Adipocyte (in vitro differentiated cells): ENCODE measurements at regions not wholly inside any gene's neighbourhood (a gene's known extent, or its start where the extent isn't known, plus 50 kb on each side); places are given as distances from the start of the nearest gene placed in this dataset.

ENCODE experiments used
- DNase-seq: peaks from one replicate; pipeline ENCODE4 v3.0.0-alpha.2; 2015; ENCODE audit warnings: low read depth
- H3K27me3 ChIP-seq: replicated peaks from 2 replicates; pipeline ENCODE4 v1.7.0; 2013; ENCODE audit warnings: mild to moderate bottlenecking, low read length, moderate library complexity; ENCODE audit not compliant: control insufficient read depth, insufficient read depth
- H3K36me3 ChIP-seq: 2 replicates; pipeline ENCODE4 v1.7.0; 2013; ENCODE audit warnings: low read length, mild to moderate bottlenecking, moderate library complexity; ENCODE audit not compliant: control insufficient read depth, insufficient read depth, severe bottlenecking
- H3K4me1 ChIP-seq: 2 replicates; pipeline ENCODE4 v1.7.0; 2013; ENCODE audit warnings: mild to moderate bottlenecking, low read length, moderate library complexity; ENCODE audit not compliant: control insufficient read depth, insufficient read depth
- H3K4me3 ChIP-seq: 2 replicates; pipeline ENCODE4 v1.7.0; 2013; ENCODE audit warnings: mild to moderate bottlenecking, low read length, moderate library complexity
- H3K9ac ChIP-seq: 2 replicates; pipeline ENCODE4 v1.7.0; 2013; ENCODE audit warnings: mild to moderate bottlenecking, low read length, moderate library complexity
- H3K9me3 ChIP-seq: 2 replicates; pipeline ENCODE4 v1.7.0; 2013; ENCODE audit warnings: mild to moderate bottlenecking, low read length, moderate library complexity; ENCODE audit not compliant: control insufficient read depth

DNA sequence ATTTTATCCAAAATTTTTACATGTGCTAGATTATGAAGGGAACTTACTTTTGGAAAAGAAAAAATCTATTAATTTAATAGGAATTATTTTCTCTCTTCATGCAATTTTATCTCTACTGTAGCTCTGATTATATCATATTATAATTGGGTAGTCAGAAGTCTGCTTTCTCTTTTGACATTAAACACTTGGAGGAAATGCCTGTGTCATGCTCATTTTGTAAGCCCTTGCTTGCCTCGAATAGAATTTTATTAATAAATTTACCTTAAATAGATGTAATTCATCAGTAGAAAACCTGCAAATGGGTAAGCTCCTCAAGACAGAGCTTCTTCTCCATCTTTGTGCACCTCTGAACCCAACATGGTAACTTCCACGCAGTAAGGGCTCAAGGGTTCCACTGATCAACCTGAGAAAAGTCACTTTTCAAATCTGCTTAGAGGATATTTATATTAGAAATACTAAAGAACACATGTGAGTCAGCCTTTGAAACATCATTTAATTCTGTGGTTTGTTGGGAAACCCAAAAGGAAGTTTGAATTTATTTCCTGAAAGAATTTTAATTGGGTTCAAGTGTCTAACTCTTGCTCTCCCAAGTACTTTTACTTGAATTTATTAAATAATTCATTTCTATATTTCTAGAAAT, 266.0 kb downstream of the ALDH8A1 start:
- Histone ChIP-seq H3K36me3 (no peaks in the 10 kb centered on the region), H3K9me3 (no peaks in the 10 kb centered on the region), H3K27me3 (no peaks in the 10 kb centered on the region), H3K4me1 (peaks cover 12% of the 10 kb centered on the region), H3K9ac (no peak overlapping the region), H3K4me3 (no peak overlapping the region)
- peak; percentile 67 for DNase-seq

DNA sequence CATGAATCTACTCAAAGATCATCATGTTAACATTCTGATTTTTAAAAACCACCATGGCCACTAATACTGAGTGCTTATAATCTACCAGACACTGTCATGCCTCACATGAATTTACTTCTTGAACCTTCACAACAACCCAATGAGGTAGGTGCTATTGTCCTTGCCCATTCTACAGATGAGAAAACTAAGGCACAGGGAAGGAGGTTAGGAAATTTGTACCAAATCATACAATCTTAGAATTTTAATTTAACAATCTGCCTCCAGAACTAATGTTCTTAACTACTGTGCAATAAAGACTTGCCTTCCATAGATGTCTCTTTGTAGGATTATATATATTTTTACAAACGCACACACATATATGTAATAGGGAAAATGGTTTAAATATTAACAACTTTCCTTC, 269.5 kb downstream of the ALDH8A1 start:
- Histone ChIP-seq H3K9me3 (no peaks in the 10 kb centered on the region), H3K4me3 (no peak overlapping the region), H3K36me3 (no peaks in the 10 kb centered on the region), H3K4me1 (peaks cover 28% of the 10 kb centered on the region), H3K9ac (no peak overlapping the region), H3K27me3 (no peaks in the 10 kb centered on the region)
- no peak for DNase-seq

DNA sequence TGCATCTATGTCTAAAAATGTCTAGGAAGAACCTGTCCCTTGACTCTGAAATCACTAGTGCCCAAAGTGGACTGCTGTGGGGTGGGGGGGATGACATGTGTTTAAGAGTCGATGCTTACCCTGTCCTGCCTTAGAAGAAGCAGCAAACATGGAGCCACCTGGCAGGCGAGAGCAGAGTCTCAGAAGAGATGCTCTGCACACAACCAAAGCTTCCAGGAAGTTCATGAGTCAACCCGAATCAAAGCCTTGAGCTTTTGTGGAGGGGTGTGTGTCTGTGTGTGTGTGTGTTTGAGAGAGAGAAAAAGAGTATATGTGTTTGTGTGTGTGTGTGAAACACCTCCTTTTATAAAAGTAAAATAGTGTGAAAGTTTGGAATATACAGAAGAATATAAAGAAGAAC, 269.9 kb downstream of the ALDH8A1 start:
- H3K4me1 ChIP-seq: peaks cover 28% of the 10 kb centered on the region
- H3K9me3 ChIP-seq: no peaks in the 10 kb centered on the region
- H3K27me3 ChIP-seq: no peaks in the 10 kb centered on the region
- H3K36me3 ChIP-seq: no peaks in the 10 kb centered on the region
- DNase-seq: no peak
- H3K9ac ChIP-seq: no peak overlapping the region
- no peak overlapping the region for H3K4me3 ChIP-seq

DNA sequence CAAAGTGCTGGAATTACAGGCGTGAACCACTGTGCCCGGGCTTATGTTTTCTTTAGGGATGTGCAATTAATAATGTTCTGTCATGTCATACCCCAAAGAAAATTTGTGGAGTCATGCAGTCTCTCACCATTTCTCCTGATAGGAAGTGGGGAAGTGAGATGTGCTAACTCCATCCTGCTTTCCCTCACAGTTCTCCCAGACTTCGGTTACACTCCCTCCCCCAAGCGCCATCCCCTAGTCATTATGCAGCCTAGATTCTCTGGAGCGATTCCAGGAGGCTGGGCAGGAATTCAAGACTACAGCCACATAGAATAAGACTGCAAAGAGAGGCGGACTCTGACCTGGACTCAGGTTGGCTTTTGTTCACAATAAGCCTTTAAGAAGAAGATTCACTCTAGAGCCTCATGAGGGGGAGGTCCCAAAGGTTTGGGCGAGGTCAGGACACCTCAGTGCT, 271.4 kb downstream of the ALDH8A1 start:
- Histone ChIP-seq H3K36me3 (no peaks in the 10 kb centered on the region), H3K4me3 (no peak overlapping the region), H3K9ac (no peak overlapping the region), H3K27me3 (no peaks in the 10 kb centered on the region), H3K4me1 (peaks cover 19% of the 10 kb centered on the region), H3K9me3 (no peaks in the 10 kb centered on the region)
- no peak for DNase-seq

DNA sequence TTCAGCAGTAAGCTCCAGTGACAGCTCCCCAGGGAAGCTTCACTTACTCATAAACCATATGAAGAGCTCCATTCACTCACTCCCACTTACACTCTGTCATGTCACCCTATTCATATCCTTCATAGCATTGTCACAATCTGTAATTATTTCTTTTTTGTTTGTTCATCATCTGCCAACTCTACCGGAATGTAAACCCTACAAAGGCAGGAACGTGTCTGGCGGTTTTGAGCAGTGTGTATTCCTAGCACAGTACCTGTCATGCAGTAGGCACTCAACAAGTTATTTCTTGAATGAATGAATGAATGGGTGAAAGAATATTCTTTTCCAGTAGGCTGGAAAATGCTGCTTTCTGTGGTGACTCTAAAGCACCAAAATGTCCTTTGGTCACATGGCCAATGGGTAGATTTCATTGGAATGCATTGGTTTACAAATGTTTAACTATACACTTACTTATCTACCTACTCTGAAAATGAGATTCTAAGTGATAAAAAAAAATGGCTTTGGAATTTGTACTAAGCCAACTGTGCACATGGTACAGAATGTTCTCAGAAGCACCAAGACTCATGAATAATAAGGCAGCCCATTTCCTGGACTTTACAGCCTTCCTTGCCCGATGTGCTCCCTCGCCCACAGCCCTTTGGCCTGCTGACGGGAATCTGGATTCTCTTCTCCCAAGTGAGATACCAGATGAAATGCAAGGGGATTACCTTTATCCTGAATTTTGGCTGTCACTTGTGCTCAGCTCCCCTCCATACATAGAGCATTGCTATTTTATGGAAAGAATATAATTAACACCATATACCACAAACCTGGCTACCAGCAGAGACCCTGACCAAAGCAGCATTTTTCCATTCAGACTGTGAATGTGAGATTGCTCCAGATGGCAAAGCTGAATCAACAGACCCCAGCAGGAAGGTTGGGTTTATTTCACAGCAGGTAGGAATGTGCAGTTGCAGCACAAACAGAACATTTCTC, 273.3 kb downstream of the ALDH8A1 start:
- peak; percentile 17 for DNase-seq
- Histone ChIP-seq H3K9ac (no peak overlapping the region), H3K9me3 (no peaks in the 10 kb centered on the region)

DNA sequence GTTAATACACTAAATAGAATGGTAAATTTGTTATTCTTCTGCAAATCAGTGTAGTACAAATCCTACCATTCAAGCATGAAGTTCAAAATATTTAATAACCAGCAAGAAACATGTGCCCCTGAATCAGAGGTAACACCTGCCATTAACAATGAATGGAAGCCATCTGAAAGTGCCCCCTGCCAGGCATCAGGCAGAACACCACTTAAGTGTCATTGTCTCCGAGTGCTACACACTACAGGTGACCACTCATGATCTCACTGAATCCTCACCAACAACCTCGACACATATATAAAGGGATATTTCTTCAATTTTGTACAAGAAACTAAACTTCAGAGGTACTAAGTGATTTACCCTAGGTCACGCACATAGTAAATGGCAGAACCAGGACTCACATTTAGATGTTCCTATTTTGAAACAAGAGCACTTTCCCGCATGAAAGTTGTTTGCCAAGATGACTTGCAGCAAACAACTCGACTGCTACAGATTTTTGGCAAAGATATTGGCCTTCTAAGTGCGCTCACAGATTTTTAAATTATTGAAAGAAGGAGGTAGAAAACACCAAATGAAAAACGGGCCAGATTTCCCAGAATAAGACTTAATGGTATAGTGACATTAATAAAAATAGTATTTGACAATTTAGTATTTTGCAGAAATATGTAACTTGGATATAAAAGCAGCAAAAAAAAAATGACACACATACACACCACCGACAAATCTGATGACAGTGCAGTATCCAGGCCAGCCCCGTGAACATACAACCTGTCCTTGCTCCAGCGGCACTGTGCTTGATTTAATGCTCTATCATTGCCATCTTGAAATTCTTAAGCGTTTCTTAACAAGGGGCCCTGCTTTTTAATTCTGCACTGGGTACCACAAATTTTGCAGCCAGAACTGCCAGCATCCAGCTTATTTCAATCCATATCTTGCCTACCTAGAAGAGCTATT, 274.5 kb downstream of the ALDH8A1 start:
- Histone ChIP-seq H3K36me3 (no peaks in the 10 kb centered on the region), H3K27me3 (no peaks in the 10 kb centered on the region), H3K9ac (no peak overlapping the region), H3K9me3 (no peaks in the 10 kb centered on the region), H3K4me3 (no peak overlapping the region), H3K4me1 (peaks cover 19% of the 10 kb centered on the region)
- no peak for DNase-seq

More for the DNA sequence above, 273.3 kb downstream of the ALDH8A1 start:
- no peaks in the 10 kb centered on the region for H3K27me3 ChIP-seq
- peak overlapping the region; percentile 3 for H3K4me3 ChIP-seq
- no peaks in the 10 kb centered on the region for H3K36me3 ChIP-seq
- peaks cover 19% of the 10 kb centered on the region for H3K4me1 ChIP-seq

DNA sequence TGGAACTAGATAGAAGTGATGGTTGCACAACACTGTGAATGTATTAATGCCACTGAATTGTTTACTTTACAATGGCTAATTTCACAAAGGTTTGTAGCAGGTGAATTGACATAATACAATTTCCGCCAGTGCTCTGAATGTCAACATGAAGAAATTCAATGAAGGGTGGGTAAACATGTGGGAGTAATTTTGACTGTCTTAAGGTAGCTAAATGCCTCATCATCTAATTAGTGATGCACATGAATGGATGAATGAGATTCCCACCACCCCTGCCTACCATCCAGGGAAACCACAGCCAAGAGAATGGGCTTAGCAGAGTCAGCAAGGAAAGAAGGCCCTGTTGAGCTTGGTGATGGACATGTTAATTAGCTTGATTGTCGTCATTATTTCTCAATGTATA, 275.3 kb downstream of the ALDH8A1 start:
- no peak overlapping the region for H3K4me3 ChIP-seq
- H3K27me3 ChIP-seq: no peaks in the 10 kb centered on the region
- no peak overlapping the region for H3K9ac ChIP-seq
- H3K36me3 ChIP-seq: no peaks in the 10 kb centered on the region
- no peaks in the 10 kb centered on the region for H3K9me3 ChIP-seq
- no peak for DNase-seq
- H3K4me1 ChIP-seq: peaks cover 19% of the 10 kb centered on the region

DNA sequence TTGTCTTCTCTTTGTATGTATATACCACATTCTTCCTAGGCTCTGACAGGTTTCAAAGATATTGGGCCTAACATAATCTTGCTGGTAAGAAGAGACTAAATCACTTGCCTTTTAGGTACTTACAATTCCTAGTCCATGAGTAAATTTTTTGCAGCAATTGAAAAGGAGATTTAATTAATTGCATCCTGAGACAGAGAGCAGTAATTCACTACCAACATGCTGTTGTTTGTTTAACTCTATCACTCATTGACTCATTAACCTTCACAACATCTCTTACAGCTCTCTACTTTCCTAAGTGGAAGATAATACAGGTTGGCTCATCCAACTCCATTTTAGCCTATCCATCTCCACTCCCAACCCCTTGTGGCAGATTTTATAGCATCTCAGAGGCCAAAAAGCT, 280.4 kb downstream of the ALDH8A1 start:
- Histone ChIP-seq H3K27me3 (no peaks in the 10 kb centered on the region), H3K36me3 (no peaks in the 10 kb centered on the region), H3K4me1 (no peaks in the 10 kb centered on the region), H3K4me3 (no peak overlapping the region), H3K9ac (no peak overlapping the region), H3K9me3 (no peaks in the 10 kb centered on the region)
- DNase-seq: no peak

DNA sequence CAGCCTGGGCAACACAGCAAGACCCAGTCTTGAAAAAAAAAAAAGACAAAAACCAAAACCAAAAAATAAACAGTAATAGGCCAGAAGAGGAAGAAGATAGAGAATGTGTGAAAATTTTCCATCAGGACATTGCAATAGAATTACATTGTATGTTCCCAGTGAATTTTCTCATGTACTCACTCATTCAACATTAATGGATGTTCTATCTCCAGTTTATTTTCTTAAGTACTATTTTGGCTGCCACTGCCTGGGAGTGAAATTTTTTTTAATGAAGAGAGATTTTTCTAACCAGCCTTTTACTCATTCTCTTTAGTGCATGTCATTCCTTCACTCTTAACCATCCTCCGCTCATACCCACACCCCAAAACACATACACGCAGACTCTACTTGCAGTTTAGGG, 282.8 kb downstream of the ALDH8A1 start:
- H3K9ac ChIP-seq: no peak overlapping the region
- H3K27me3 ChIP-seq: no peaks in the 10 kb centered on the region
- H3K4me1 ChIP-seq: no peaks in the 10 kb centered on the region
- no peak overlapping the region for H3K4me3 ChIP-seq
- DNase-seq: no peak
- H3K9me3 ChIP-seq: no peaks in the 10 kb centered on the region
- H3K36me3 ChIP-seq: no peaks in the 10 kb centered on the region

DNA sequence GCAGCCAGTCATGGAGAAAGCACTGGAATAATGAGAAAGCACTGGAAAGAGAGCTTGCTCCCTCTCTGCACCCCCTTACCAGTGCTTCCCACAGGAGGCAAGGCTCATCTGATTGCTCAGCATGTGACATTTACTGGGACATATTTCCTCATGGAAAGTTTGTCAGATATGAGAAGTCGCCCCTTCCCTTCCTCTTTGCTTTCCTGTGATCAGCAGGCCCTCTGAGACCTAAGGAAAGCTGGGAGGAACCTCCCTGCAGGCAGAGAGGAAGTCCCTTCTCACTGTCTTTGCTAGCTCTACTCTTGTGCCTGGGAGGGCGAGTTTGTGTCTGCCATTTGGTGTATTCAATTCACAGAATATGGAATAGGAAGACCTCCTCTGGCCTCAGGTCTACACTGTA, 283.8 kb downstream of the ALDH8A1 start:
- no peak for DNase-seq
- H3K36me3 ChIP-seq: no peaks in the 10 kb centered on the region
- H3K9ac ChIP-seq: no peak overlapping the region
- H3K9me3 ChIP-seq: no peaks in the 10 kb centered on the region
- no peak overlapping the region for H3K4me3 ChIP-seq
- H3K27me3 ChIP-seq: no peaks in the 10 kb centered on the region
- H3K4me1 ChIP-seq: no peaks in the 10 kb centered on the region
